IMR-90 (cell line): ENCODE measurements at regions not wholly inside any gene's neighbourhood (a gene's known extent, or its start where the extent isn't known, plus 50 kb on each side); places are given as distances from the start of the nearest gene placed in this dataset.

Experiments used
- BHLHE40 ChIP-seq: fragments of 150-350 bp; IDR thresholded peaks from 2 replicates; pipeline ENCODE4 v1.6.1; 2016; ENCODE audit warnings: mild to moderate bottlenecking, low read depth, low read length
- CHD1 ChIP-seq: IDR thresholded peaks from 2 replicates; pipeline ENCODE4 v1.6.1; 2012; ENCODE audit warnings: low read depth, low read length, improper control_type of control experiment
- FOS ChIP-seq: fragments of 150-350 bp; IDR thresholded peaks from 2 replicates; pipeline ENCODE4 v1.6.1; 2016; ENCODE audit warnings: low read depth, low read length
- MAFK ChIP-seq: IDR thresholded peaks from 2 replicates; pipeline ENCODE4 v1.6.1; 2012; ENCODE audit warnings: low read depth, low read length, improper control_type of control experiment
- MXI1 ChIP-seq: IDR thresholded peaks from 2 replicates; pipeline ENCODE4 v1.6.1; 2012; ENCODE audit warnings: low read depth, mild to moderate bottlenecking, low read length, moderate library complexity, borderline replicate concordance
- POLR2A ChIP-seq: IDR thresholded peaks from 2 replicates; pipeline ENCODE4 v1.6.1; 2012; ENCODE audit warnings: mild to moderate bottlenecking, low read depth, low read length
- RAD21 ChIP-seq: IDR thresholded peaks from 2 replicates; pipeline ENCODE4 v1.6.1; 2012; ENCODE audit warnings: low read length, improper control_type of control experiment
- RCOR1 ChIP-seq: IDR thresholded peaks from 2 replicates; pipeline ENCODE4 v1.6.1; 2012; ENCODE audit warnings: mild to moderate bottlenecking, low read length, improper control_type of control experiment; ENCODE audit not compliant: insufficient replicate concordance
- SMC3 ChIP-seq: fragments of 150-350 bp; IDR thresholded peaks from 2 replicates; pipeline ENCODE4 v1.6.1; 2016; ENCODE audit warnings: low read depth, mild to moderate bottlenecking, antibody characterized with exemption, low read length, moderate library complexity
- USF2 ChIP-seq: fragments of 150-350 bp; IDR thresholded peaks from 2 replicates; pipeline ENCODE4 v1.6.1; 2017; ENCODE audit warnings: mild to moderate bottlenecking, antibody characterized with exemption, low read length, low read depth
- TF ChIP-seq, protein P1 (sequence below): conservative IDR thresholded peaks from 2 replicates; pipeline ENCODE4 v1.5.1; 2012; ENCODE audit warnings: mild to moderate bottlenecking, low read depth, low read length, improper control_type of control experiment

DNA sequence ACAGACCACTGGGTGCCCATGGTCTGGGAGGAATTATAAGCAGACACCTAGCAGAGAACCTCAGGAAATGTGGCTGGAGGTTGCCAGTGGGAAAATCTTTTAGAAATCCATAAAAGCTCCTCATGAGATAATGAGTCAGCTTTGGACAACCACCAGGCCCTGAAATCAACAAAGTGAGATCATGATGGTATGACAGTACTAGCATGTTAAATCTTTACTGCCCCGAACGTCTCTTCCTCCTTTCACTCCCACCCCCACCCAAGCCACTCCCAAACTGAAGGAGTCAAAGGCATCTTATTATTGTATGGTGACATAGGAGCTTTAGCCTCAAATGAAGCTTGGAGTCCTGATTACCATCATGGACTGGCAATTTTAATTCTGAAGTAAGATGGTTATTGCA, 240.0 kb downstream of the DIO2 start:
- TF ChIP-seq, protein P1, sequence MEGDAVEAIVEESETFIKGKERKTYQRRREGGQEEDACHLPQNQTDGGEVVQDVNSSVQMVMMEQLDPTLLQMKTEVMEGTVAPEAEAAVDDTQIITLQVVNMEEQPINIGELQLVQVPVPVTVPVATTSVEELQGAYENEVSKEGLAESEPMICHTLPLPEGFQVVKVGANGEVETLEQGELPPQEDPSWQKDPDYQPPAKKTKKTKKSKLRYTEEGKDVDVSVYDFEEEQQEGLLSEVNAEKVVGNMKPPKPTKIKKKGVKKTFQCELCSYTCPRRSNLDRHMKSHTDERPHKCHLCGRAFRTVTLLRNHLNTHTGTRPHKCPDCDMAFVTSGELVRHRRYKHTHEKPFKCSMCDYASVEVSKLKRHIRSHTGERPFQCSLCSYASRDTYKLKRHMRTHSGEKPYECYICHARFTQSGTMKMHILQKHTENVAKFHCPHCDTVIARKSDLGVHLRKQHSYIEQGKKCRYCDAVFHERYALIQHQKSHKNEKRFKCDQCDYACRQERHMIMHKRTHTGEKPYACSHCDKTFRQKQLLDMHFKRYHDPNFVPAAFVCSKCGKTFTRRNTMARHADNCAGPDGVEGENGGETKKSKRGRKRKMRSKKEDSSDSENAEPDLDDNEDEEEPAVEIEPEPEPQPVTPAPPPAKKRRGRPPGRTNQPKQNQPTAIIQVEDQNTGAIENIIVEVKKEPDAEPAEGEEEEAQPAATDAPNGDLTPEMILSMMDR, result no peak
- no peak for TF ChIP-seq POLR2A
- no peak for TF ChIP-seq RCOR1
- no peak for TF ChIP-seq USF2
- no peak for TF ChIP-seq SMC3
- TF ChIP-seq FOS, result peak; percentile 53; the same call in 1 of the 2 replicates
- TF ChIP-seq RAD21, result no peak
- no peak for TF ChIP-seq MXI1
- TF ChIP-seq CHD1, result no peak
- TF ChIP-seq BHLHE40, result no peak
- TF ChIP-seq MAFK, result no peak
